ENCODE measurements at regions not wholly inside any gene's neighbourhood (a gene's known extent, or its start where the extent isn't known, plus 50 kb on each side); places are given as distances from the start of the nearest gene placed in this dataset.
"Not testable (repeated sequence)": the region's sequence is repeated elsewhere in the genome, so short reads cannot be mapped to it uniquely, and the experiment has no call there.

- not testable (repeated sequence) for DNase-seq
Observed at GRCh38 chr20:30899370-30900079, 357.9 kb upstream of the DEFB115 start.

- DNase-seq, result not testable (repeated sequence)
Observed at GRCh38 chr20:30900080-30900719, 357.3 kb upstream of the DEFB115 start.

- not testable (repeated sequence) for DNase-seq
Observed at GRCh38 chr20:30905231-30905630, 352.2 kb upstream of the DEFB115 start.

GRCh38 chr20:30910937-30911725 is 346.3 kb upstream of the DEFB115 start:
- DNase-seq, result no peak

GRCh38 chr20:30911832-30912660 is 345.4 kb upstream of the DEFB115 start:
- DNase-seq, result not testable (repeated sequence)

- DNase-seq, result not testable (repeated sequence)
Observed at GRCh38 chr20:30912661-30913026, 344.8 kb upstream of the DEFB115 start.

- DNase-seq, result not testable (repeated sequence)
Observed at GRCh38 chr20:30916404-30916803, 341.1 kb upstream of the DEFB115 start.

GRCh38 chr20:30919514-30920188 is 337.8 kb upstream of the DEFB115 start:
- DNase-seq, result no peak

GRCh38 chr20:30921286-30922071 is 336.0 kb upstream of the DEFB115 start:
- no peak for DNase-seq

GRCh38 chr20:30922129-30922528 is 335.3 kb upstream of the DEFB115 start:
- DNase-seq, result no peak

GRCh38 chr20:30937790-30938189 is 319.7 kb upstream of the DEFB115 start:
- DNase-seq, result no peak

GRCh38 chr20:30949761-30950160 is 307.7 kb upstream of the DEFB115 start:
- no peak for DNase-seq

GRCh38 chr20:30951088-30951487 is 306.4 kb upstream of the DEFB115 start:
- not testable (repeated sequence) for DNase-seq

- DNase-seq, result not testable (repeated sequence)
Observed at GRCh38 chr20:30956649-30957048, 300.8 kb upstream of the DEFB115 start.

- DNase-seq, result not testable (repeated sequence)
Observed at GRCh38 chr20:30959208-30959607, 298.3 kb upstream of the DEFB115 start.

- no peak for DNase-seq
Observed at GRCh38 chr20:30963591-30963990, 293.9 kb upstream of the DEFB115 start.

GRCh38 chr20:30975859-30976258 is 281.6 kb upstream of the DEFB115 start:
- not testable (repeated sequence) for DNase-seq

GRCh38 chr20:30985386-30985785 is 272.1 kb upstream of the DEFB115 start:
- no peak for DNase-seq
